ENCODE measurements at regions not wholly inside any gene's neighbourhood (a gene's known extent, or its start where the extent isn't known, plus 50 kb on each side); places are given as distances from the start of the nearest gene placed in this dataset.

DNA sequence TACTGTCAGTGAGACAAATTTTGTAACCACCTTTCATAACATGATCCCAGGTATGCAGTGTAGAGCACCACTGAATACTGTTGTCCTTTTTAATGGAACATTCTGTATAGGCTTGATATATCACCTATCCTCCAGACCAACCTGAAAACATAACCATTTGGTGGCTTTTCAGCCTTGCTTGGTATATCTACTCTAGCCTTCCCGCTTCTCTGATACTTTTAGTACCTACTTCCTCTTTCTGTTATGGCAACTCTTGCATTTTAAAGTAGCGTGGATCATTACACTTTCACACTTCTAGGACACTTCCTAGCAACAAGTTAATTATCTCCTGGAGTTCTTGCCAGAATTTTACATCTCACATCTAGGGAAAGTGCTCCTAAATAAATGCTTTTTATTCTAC lies 226.6 kb upstream of the ROBO1 start:
- no peak for TF ChIP-seq CTCF (IDR thresholded peaks at IDR 0.05)
- TF ChIP-seq POLR2A (IDR thresholded peaks at IDR 0.05), result no peak
